ENCODE measurements at regions not wholly inside any gene's neighbourhood (a gene's known extent, or its start where the extent isn't known, plus 50 kb on each side); places are given as distances from the start of the nearest gene placed in this dataset.

GRCh38 chr14:47852278-47852677, 176.9 kb upstream of the MDGA2 start:
- TF ChIP-seq CTCF (IDR thresholded peaks at IDR 0.05) = no peak
- DNase-seq (no peak), ATAC-seq (ENCODE audit: low read depth) (no peak)
- no peak overlapping the region for H3K4me3 Mint-ChIP-seq
- H3K4me1 Mint-ChIP-seq = no peaks in the 10 kb centered on the region
- H3K27ac Mint-ChIP-seq = no peak overlapping the region
- no peaks in the 10 kb centered on the region for H3K27me3 Mint-ChIP-seq
- ChIA-PET CTCF (no interaction called here), POLR2A (no interaction called here)
- H3K9me3 Mint-ChIP-seq = no peaks in the 10 kb centered on the region
- intact Hi-C loops (cut with micrococcal nuclease) = no loop called here
- no peaks in the 10 kb centered on the region for H3K36me3 Mint-ChIP-seq (ENCODE audit: low read depth)

- Mint-ChIP-seq H3K4me3 (no peak overlapping the region), H3K4me1 (no peaks in the 10 kb centered on the region), H3K27ac (no peak overlapping the region), H3K9me3 (peaks cover 5% of the 10 kb centered on the region), H3K36me3 (ENCODE audit: low read depth) (no peaks in the 10 kb centered on the region), H3K27me3 (no peaks in the 10 kb centered on the region)
- ChIA-PET CTCF (no interaction called here), POLR2A (no interaction called here)
- no peak for DNase-seq
- no peak for ATAC-seq (ENCODE audit: low read depth)
- TF ChIP-seq CTCF (IDR thresholded peaks at IDR 0.05) = no peak
- intact Hi-C loops (cut with micrococcal nuclease) = no loop called here
Observed at GRCh38 chr14:47846008-47846407, 170.6 kb upstream of the MDGA2 start.

- ATAC-seq (ENCODE audit: low read depth) = no peak
- no peak overlapping the region for H3K27ac Mint-ChIP-seq
- H3K4me3 Mint-ChIP-seq = no peak overlapping the region
- POLR2A ChIA-PET = no interaction called here
- TF ChIP-seq CTCF (IDR thresholded peaks at IDR 0.05) = no peak
- peaks cover 5% of the 10 kb centered on the region for H3K9me3 Mint-ChIP-seq
- CTCF ChIA-PET = no interaction called here
- no peaks in the 10 kb centered on the region for H3K27me3 Mint-ChIP-seq
- intact Hi-C loops (cut with micrococcal nuclease) = no loop called here
- no peaks in the 10 kb centered on the region for H3K4me1 Mint-ChIP-seq
- H3K36me3 Mint-ChIP-seq (ENCODE audit: low read depth) = no peaks in the 10 kb centered on the region
- DNase-seq = no peak
Observed at GRCh38 chr14:47843236-47843635, 167.8 kb upstream of the MDGA2 start.

- no peaks in the 10 kb centered on the region for H3K4me1 Mint-ChIP-seq
- ATAC-seq (ENCODE audit: low read depth) (no peak), DNase-seq (no peak)
- H3K36me3 Mint-ChIP-seq (ENCODE audit: low read depth) = no peaks in the 10 kb centered on the region
- H3K4me3 Mint-ChIP-seq = no peak overlapping the region
- H3K9me3 Mint-ChIP-seq = no peaks in the 10 kb centered on the region
- intact Hi-C loops (cut with micrococcal nuclease) = no loop called here
- H3K27me3 Mint-ChIP-seq = no peaks in the 10 kb centered on the region
- no peak overlapping the region for H3K27ac Mint-ChIP-seq
- ChIA-PET POLR2A (no interaction called here), CTCF (no interaction called here)
- no peak for TF ChIP-seq CTCF (IDR thresholded peaks at IDR 0.05)
Observed at GRCh38 chr14:47833011-47833410, 157.6 kb upstream of the MDGA2 start.

- Mint-ChIP-seq H3K36me3 (ENCODE audit: low read depth) (no peaks in the 10 kb centered on the region), H3K27me3 (no peaks in the 10 kb centered on the region), H3K27ac (no peak overlapping the region), H3K4me1 (no peaks in the 10 kb centered on the region), H3K9me3 (no peaks in the 10 kb centered on the region), H3K4me3 (no peak overlapping the region)
- CTCF ChIA-PET = no interaction called here
- POLR2A ChIA-PET = no interaction called here
- no peak for TF ChIP-seq CTCF (IDR thresholded peaks at IDR 0.05)
- DNase-seq (no peak), ATAC-seq (ENCODE audit: low read depth) (no peak)
- intact Hi-C loops (cut with micrococcal nuclease) = no loop called here
Observed at GRCh38 chr14:47826809-47827208, 151.4 kb upstream of the MDGA2 start.
